H1 (cell line): ENCODE measurements at regions not wholly inside any gene's neighbourhood (a gene's known extent, or its start where the extent isn't known, plus 50 kb on each side); places are given as distances from the start of the nearest gene placed in this dataset.

Experiments used
- CTCF ChIA-PET: fragments of 300-600 bp; sonication (Branson Sonifier 250); formaldehyde crosslinking; loops from one replicate; lab custom pipeline; 2021; ENCODE audit not compliant: partially characterized antibody; lab: Charles Lee
- POLR2A ChIA-PET: fragments of 300-600 bp; sonication (Branson Sonifier 250); formaldehyde crosslinking; loops from one replicate; lab custom pipeline; 2021; ENCODE audit warnings: inconsistent platforms; ENCODE audit not compliant: partially characterized antibody; lab: Charles Lee
- DNase-seq, 2 experiments: peaks; one replicate each; pipeline versions ENCODE4 v3.0.0 to v3.0.0-alpha.2; 2010 to 2022; ENCODE audit warnings: low spot score in 2 of 2, low read depth in 1 of 2, mixed read lengths in 1 of 2
- FAIRE-seq: peaks from 2 replicates; lab custom pipeline; 2011; peaks lifted over from hg19 to GRCh38; lab: Jason Lieb, UNC
- H2AFZ ChIP-seq: 2 replicates; pipeline ENCODE4 v1.8.1; 2012; ENCODE audit warnings: low read length, inconsistent platforms
- H2AK5ac ChIP-seq: 2 replicates; pipeline ENCODE4 v1.6.1; 2013; ENCODE audit warnings: low read depth, low read length
- H2BK120ac ChIP-seq: replicated peaks from 2 replicates; pipeline ENCODE3; 2013; ENCODE audit warnings: low read depth, low read length, inconsistent platforms
- H2BK12ac ChIP-seq: 2 replicates; pipeline ENCODE4 v1.6.1; 2013; ENCODE audit warnings: low read depth, low read length
- H2BK15ac ChIP-seq: 2 replicates; pipeline ENCODE4 v1.6.1; 2013; ENCODE audit warnings: low read length
- H2BK20ac ChIP-seq: 2 replicates; pipeline ENCODE4 v1.6.1; 2013; ENCODE audit warnings: low read length
- H2BK5ac ChIP-seq: 2 replicates; pipeline ENCODE4 v1.6.1; 2013; ENCODE audit warnings: low read depth, low read length
- H3K14ac ChIP-seq: 2 replicates; pipeline ENCODE4 v1.6.1; 2013; ENCODE audit warnings: inconsistent platforms; ENCODE audit not compliant: insufficient read length
- H3K18ac ChIP-seq: 2 replicates; pipeline ENCODE4 v1.6.1; 2013; ENCODE audit warnings: low read length; ENCODE audit errors: extremely low read depth
- H3K23ac ChIP-seq: 2 replicates; pipeline ENCODE4 v1.6.1; 2013; ENCODE audit warnings: inconsistent platforms; ENCODE audit not compliant: insufficient read length
- H3K23me2 ChIP-seq: 2 replicates; pipeline ENCODE4 v1.6.1; 2013; ENCODE audit warnings: low read depth, low read length
- H3K27ac ChIP-seq: 2 replicates; pipeline ENCODE4 v1.6.1; 2011; ENCODE audit warnings: low read depth, low read length, inconsistent platforms
- H3K27me3 ChIP-seq, 4 experiments: replicated peaks in 1 of 4; 1 replicate in 1 of 4; 2 replicates in 3 of 4; pipeline versions ENCODE4 v1.6.1 to v1.8.1; 2011 to 2013; ENCODE audit warnings: low read length in 3 of 4, mild to moderate bottlenecking in 3 of 4, inconsistent platforms in 2 of 4, mixed read lengths in 2 of 4, moderate library complexity in 1 of 4; ENCODE audit not compliant: control insufficient read depth in 3 of 4, insufficient read depth in 3 of 4; ENCODE audit errors: extremely low read depth in 1 of 4
- H3K36me3 ChIP-seq, 4 experiments: 2 replicates each; pipeline versions ENCODE4 v1.6.1 to v1.8.1; 2011 to 2013; ENCODE audit warnings: mild to moderate bottlenecking in 4 of 4, low read length in 3 of 4, moderate library complexity in 2 of 4, control low read depth in 1 of 4, inconsistent platforms in 1 of 4; ENCODE audit not compliant: insufficient read depth in 4 of 4, control insufficient read depth in 2 of 4
- H3K4ac ChIP-seq: replicated peaks from 2 replicates; pipeline ENCODE3; 2013; ENCODE audit warnings: low read length, low read depth, mixed read lengths, inconsistent platforms; ENCODE audit not compliant: insufficient read length
- H3K4me1 ChIP-seq, 4 experiments: replicated peaks in 1 of 4; 1 replicate in 1 of 4; 2 replicates in 3 of 4; pipeline versions ENCODE4 v1.6.1 to v1.8.1; 2011 to 2013; ENCODE audit warnings: low read length in 3 of 4, inconsistent platforms in 2 of 4, mixed read lengths in 1 of 4; ENCODE audit not compliant: insufficient read depth in 4 of 4, control insufficient read depth in 3 of 4
- H3K4me2 ChIP-seq, 2 experiments: 2 replicates each; pipeline versions ENCODE4 v1.6.1 to v1.8.1; 2011 to 2013; ENCODE audit warnings: low read depth in 2 of 2, low read length in 2 of 2, control low read depth in 1 of 2, inconsistent platforms in 1 of 2, mild to moderate bottlenecking in 1 of 2; ENCODE audit not compliant: insufficient read depth in 1 of 2
- H3K4me3 ChIP-seq, 4 experiments: fragments of 200-600, 300-600 bp in 1 of 4; sonication (generic), shearing (Covaris generic), sonication (Bioruptor Twin) in 1 of 4; 2 replicates each; pipeline versions ENCODE4 v1.5.1 to v1.8.1; 2011 to 2016; ENCODE audit warnings: low read length in 4 of 4, low read depth in 3 of 4, control low read depth in 2 of 4, inconsistent platforms in 2 of 4, mild to moderate bottlenecking in 2 of 4, mixed read lengths in 1 of 4, moderate library complexity in 1 of 4; ENCODE audit not compliant: insufficient read depth in 2 of 4; ENCODE audit errors: extremely low read depth in 1 of 4
- H3K56ac ChIP-seq: replicated peaks from 2 replicates; pipeline ENCODE3; 2013; ENCODE audit warnings: low read depth, mild to moderate bottlenecking, mixed read lengths, low read length, inconsistent platforms; ENCODE audit not compliant: insufficient read length
- H3K79me1 ChIP-seq: 2 replicates; pipeline ENCODE4 v1.6.1; 2013; ENCODE audit warnings: low read depth, low read length, control low read depth
- H3K79me2 ChIP-seq, 2 experiments: 2 replicates each; pipeline versions ENCODE4 v1.6.1 to v1.8.1; 2012 to 2013; ENCODE audit warnings: low read length in 2 of 2, mild to moderate bottlenecking in 2 of 2, inconsistent platforms in 1 of 2; ENCODE audit not compliant: insufficient read depth in 2 of 2, control insufficient read depth in 1 of 2
- H3K9ac ChIP-seq, 4 experiments: replicated peaks in 1 of 4; 1 replicate in 1 of 4; 2 replicates in 3 of 4; pipeline versions ENCODE4 v1.6.1 to v1.8.1; 2011 to 2013; ENCODE audit warnings: low read depth in 3 of 4, low read length in 3 of 4, control low read depth in 2 of 4, mild to moderate bottlenecking in 2 of 4, moderate library complexity in 2 of 4, inconsistent platforms in 1 of 4; ENCODE audit errors: extremely low read depth in 1 of 4
- H3K9me3 ChIP-seq, 2 experiments: 2 replicates each; pipeline versions ENCODE4 v1.6.1 to v1.8.1; 2012 to 2013; ENCODE audit warnings: mild to moderate bottlenecking in 2 of 2, moderate library complexity in 2 of 2, control low read depth in 1 of 2, inconsistent platforms in 1 of 2, low read depth in 1 of 2, low read length in 1 of 2, mixed read lengths in 1 of 2; ENCODE audit not compliant: insufficient read depth in 2 of 2
- H4K20me1 ChIP-seq, 2 experiments: replicated peaks in 1 of 2; 2 replicates each; pipeline versions ENCODE3 to v1.8.1; 2011 to 2013; ENCODE audit warnings: inconsistent platforms in 2 of 2, low read length in 2 of 2, mild to moderate bottlenecking in 1 of 2; ENCODE audit not compliant: insufficient read depth in 2 of 2, control insufficient read depth in 1 of 2
- H4K5ac ChIP-seq: 2 replicates; pipeline ENCODE4 v1.6.1; 2013; ENCODE audit warnings: low read length, low read depth, mixed read lengths, inconsistent platforms; ENCODE audit not compliant: insufficient read length
- H4K8ac ChIP-seq: 2 replicates; pipeline ENCODE4 v1.8.0; 2013; ENCODE audit warnings: mild to moderate bottlenecking, moderate library complexity, low read length, inconsistent platforms; ENCODE audit not compliant: insufficient read depth; ENCODE audit errors: extremely low read depth
- H4K91ac ChIP-seq: replicated peaks from 2 replicates; pipeline ENCODE3; 2013; ENCODE audit warnings: low read length, mixed read lengths, inconsistent platforms; ENCODE audit not compliant: insufficient read length
- EGR1 ChIP-seq: IDR thresholded peaks from 2 replicates; pipeline ENCODE4 v1.6.1; 2011; ENCODE audit warnings: low read depth, low read length, borderline replicate concordance
- FOSL1 ChIP-seq: IDR thresholded peaks from 2 replicates; pipeline ENCODE4 v1.6.1; 2011; ENCODE audit warnings: mild to moderate bottlenecking, low read depth, low read length, moderate library complexity; ENCODE audit not compliant: insufficient read depth
- GABPA ChIP-seq: IDR thresholded peaks from 2 replicates; pipeline ENCODE4 v1.6.1; 2011; ENCODE audit warnings: mild to moderate bottlenecking, low read length, moderate library complexity, borderline replicate concordance; ENCODE audit not compliant: insufficient read depth
- POLR2A ChIP-seq, 2 experiments: IDR thresholded peaks; 1 replicate in 1 of 2; 2 replicates in 1 of 2; pipeline ENCODE4 v1.6.1; 2011; ENCODE audit warnings: low read depth in 2 of 2, low read length in 2 of 2, mild to moderate bottlenecking in 2 of 2; ENCODE audit errors: control extremely low read depth in 1 of 2
- RAD21 ChIP-seq, 2 experiments: IDR thresholded peaks in 1 of 2; conservative IDR thresholded peaks in 1 of 2; 2 replicates each; pipeline ENCODE4 v1.6.1; 2011; ENCODE audit warnings: low read depth in 2 of 2, low read length in 2 of 2, improper control_type of control experiment in 1 of 2, inconsistent platforms in 1 of 2, mild to moderate bottlenecking in 1 of 2, moderate library complexity in 1 of 2
- SAP30 ChIP-seq: fragments of 300-600 bp; sonication (generic); IDR thresholded peaks from 2 replicates; pipeline ENCODE4 v1.7.1; 2012; ENCODE audit warnings: low read length, moderate library complexity, mild to moderate bottlenecking, inconsistent platforms; ENCODE audit not compliant: insufficient read depth, insufficient replicate concordance
- USF2 ChIP-seq: IDR thresholded peaks from 2 replicates; pipeline ENCODE4 v1.6.1; 2011; ENCODE audit warnings: low read length, improper control_type of control experiment
- YY1 ChIP-seq: IDR thresholded peaks from 2 replicates; pipeline ENCODE4 v1.6.1; 2011; ENCODE audit warnings: low read depth, mild to moderate bottlenecking, low read length
- WGBS, 2 experiments: shearing (Covaris generic) in 1 of 2; methylation state at CpG; one replicate each; pipeline versions ENCODE4 v1.1.6 to v1.1.7; 2013 to 2015; ENCODE audit warnings: low lambda C conversion rate in 2 of 2, mixed read lengths in 2 of 2, inconsistent platforms in 1 of 2, low coverage in 1 of 2, missing lambda C conversion rate in 1 of 2; ENCODE audit not compliant: insufficient replicate concordance in 2 of 2, insufficient coverage in 1 of 2, insufficient read length in 1 of 2; ENCODE audit errors: extremely low coverage in 1 of 2, missing lambda C conversion rate in 1 of 2; 5-methylcytosine and 5-hydroxymethylcytosine counted together

GRCh38 chr3:96319166-96319565 lies 495.2 kb upstream of the EPHA6 start:
- Histone ChIP-seq H2AFZ (peak overlapping the region; percentile 62; the same call in 1 of the 2 replicates), H3K56ac (no peak overlapping the region), H3K23me2 (no peaks in the 10 kb centered on the region), H3K4me2 (no peak overlapping the region), H3K9ac (no peak overlapping the region), H4K91ac (no peak overlapping the region), H4K5ac (no peak overlapping the region), H3K27me3 (no peaks in the 10 kb centered on the region), H3K14ac (no peak overlapping the region), H3K23ac (no peak overlapping the region), H4K8ac (no peak overlapping the region), H3K36me3 (no peaks in the 10 kb centered on the region), H3K9me3 (peaks cover 0 to 3% of the 10 kb centered on the region in 2 experiments; a peak in 1 of 4 replicates), H3K27ac (no peak overlapping the region), H3K4ac (no peak overlapping the region), H3K4me1 (no peaks in the 10 kb centered on the region), H4K20me1 (no peaks in the 10 kb centered on the region), H2BK20ac (no peak overlapping the region), H2BK120ac (no peak overlapping the region), H3K4me3 (no peak overlapping the region), H2BK15ac (no peak overlapping the region), H3K18ac (no peak overlapping the region), H3K79me2 (no peaks in the 10 kb centered on the region), H2BK5ac (no peak overlapping the region), H2AK5ac (no peak overlapping the region), H2BK12ac (no peak overlapping the region), H3K79me1 (no peaks in the 10 kb centered on the region)
- POLR2A ChIA-PET: no interaction called here
- FAIRE-seq (no peak), DNase-seq (no peak)
- CTCF ChIA-PET: no interaction called here
- WGBS, 2 experiments: 95% methylated on average over 1 of the region's 1 CpG; no CpG with 5 or more reads in 1 of the 2 experiments
- no peak for TF ChIP-seq SAP30
- no peak for TF ChIP-seq FOSL1
- TF ChIP-seq POLR2A (IDR thresholded peaks at IDR 0.05; ENCODE audit: control extremely low read depth in 1 of 2, low read depth in 2 of 2, low read length in 2 of 2): no peak
- TF ChIP-seq GABPA: no peak
- no peak for TF ChIP-seq RAD21 (IDR thresholded peaks at IDR 0.05 in 1 of 2, conservative IDR thresholded peaks at IDR 0.05 in 1 of 2; ENCODE audit: low read depth in 2 of 2, low read length in 2 of 2)
- no peak for TF ChIP-seq USF2
- no peak for TF ChIP-seq YY1
- TF ChIP-seq EGR1: no peak
